ENCODE measurements at regions not wholly inside any gene's neighbourhood (a gene's known extent, or its start where the extent isn't known, plus 50 kb on each side); places are given as distances from the start of the nearest gene placed in this dataset.

DNA sequence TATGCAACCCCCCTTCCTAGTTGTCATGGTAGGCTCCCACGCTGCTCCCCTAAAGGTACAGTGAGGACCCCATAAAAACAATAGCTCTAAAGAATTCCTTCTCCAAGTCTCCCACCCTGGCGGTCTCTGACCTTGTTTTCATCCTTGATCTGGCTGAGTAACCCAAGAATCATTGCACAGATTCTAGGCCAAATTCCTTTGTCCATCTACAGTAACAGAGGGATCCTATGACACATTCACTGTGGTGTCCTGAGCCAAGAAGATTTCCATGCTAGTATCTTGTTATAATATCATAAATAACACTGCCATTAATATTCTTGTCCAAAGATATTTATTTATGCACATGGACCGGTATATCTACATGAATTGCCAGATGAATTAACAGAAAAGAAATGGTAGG is 240.2 kb downstream of the CYP26B1 start:
- DNase-seq, result no peak

GRCh38 chr2:71906357-71906973 is 241.2 kb downstream of the CYP26B1 start:
- DNase-seq, result no peak

- no peak for DNase-seq
These were observed 242.5 kb downstream of the CYP26B1 start for GRCh38 chr2:71905205-71905604.

DNA sequence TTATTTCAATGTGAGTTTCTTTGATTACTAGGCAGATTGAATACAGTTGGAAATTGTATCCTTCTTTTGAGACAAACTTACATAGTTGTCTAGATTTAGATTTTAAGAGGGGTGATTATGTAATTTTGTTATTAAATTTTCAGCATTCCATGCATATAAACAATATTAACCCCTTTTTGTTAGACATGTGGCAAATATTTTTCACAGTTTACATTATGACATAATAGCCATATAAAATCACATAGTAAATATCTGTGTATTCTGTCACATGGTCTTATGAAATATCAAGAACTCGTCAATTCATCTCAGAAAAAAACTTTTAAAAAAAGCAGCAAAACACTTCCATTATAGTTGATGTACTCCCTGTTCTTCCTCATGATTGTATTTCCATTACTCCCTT is 243.8 kb downstream of the CYP26B1 start:
- DNase-seq, result no peak

GRCh38 chr2:71901466-71901865 is 246.2 kb downstream of the CYP26B1 start:
- no peak for DNase-seq

DNA sequence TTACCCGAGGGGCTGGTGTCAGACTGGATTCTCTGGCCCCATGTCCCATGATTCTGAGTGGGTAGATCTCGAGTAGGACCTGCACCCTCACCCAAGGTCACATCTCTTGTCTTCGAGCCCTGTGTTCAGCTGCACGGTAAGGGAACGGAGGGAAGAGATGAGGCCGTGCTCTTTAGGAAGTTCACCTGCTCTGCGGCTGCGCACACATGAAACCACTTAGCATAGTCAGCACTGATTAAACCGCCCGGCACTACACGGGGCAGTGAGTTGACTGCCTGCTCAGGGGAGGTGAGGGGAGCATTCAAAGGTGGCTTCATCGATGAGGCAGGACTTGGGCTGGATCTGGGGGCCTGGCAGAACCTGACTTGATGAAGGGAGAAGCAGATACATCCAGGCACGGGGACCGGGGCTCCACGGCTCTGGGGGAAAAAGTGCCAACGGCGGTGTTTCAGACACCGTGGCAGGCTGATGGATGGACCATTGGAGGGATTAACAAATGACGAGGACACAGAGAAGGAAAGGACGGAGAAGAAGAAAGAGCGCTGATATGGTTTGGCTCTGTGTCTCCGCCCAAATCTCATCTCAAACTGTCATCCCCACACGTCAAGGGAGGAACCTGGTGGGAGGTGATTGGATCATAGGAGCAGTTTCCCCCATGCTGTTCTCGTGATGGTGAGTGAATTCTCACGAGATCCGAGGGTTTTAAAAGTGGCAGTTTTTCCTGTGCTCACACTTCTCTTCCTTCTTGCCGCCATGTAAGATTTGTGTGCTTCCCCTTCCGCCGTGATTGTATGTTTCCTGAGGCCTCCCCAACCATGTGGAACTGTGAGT is 248.6 kb downstream of the CYP26B1 start:
- DNase-seq, result no peak

DNA sequence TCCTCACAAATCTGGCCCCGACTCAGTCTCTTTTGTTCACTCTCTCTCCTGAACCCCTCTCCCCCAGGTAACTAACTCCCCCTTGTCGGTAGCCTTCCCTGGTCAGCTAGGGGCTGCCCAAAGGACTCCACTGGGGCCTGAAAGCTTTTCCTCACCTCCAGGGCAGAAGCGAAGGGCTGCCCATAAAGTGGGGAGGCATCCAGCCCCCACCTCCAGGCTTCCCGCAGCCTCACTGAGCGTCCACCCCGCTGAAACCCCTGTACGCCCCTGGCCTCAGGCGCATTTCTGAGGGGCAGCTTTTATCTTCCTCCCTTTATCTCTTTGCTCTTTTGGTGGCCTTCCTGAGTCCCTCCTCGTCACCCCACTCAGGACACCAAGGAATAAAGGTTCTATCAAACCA is 249.3 kb downstream of the CYP26B1 start:
- DNase-seq, result no peak

DNA sequence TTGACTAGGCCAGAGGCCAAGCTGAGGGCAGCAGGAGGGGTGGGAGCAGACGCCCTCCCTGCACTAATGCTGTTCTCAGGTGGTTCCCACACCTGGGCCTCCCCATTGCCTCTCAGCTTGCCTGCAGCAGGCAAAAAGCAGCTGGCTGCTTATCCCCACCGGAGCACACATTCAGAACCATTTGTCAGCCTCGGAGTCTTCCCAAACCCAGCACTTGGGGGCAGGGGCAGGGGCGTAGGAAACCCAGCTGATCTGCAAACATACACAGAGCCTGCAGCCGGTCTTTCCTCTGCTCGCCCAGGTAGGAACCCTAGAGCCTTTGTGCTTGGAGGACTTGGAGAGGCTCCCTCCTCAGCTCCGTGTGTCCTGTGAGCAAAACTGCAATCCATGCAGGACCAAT is 249.8 kb downstream of the CYP26B1 start:
- DNase-seq, result no peak

DNA sequence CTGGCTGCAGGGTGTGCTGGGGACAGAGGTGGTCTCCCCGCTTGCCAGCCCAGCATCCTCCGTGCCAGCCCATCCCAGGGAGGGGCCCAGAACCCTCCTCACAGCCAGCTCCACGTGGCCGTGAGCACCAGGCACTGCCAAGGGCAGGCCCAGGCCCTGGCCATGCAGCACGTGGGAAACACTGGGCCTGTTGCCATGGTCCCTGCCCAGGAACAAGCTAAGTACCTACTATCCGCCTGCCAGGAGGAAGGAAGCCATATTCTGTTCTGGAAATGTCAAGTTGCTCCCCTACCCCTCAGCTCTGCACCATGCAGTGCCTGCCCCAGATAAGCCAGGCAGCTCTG is 250.6 kb downstream of the CYP26B1 start:
- no peak for DNase-seq

- no peak for DNase-seq
These were observed 251.1 kb downstream of the CYP26B1 start for GRCh38 chr2:71896385-71897136.

DNA sequence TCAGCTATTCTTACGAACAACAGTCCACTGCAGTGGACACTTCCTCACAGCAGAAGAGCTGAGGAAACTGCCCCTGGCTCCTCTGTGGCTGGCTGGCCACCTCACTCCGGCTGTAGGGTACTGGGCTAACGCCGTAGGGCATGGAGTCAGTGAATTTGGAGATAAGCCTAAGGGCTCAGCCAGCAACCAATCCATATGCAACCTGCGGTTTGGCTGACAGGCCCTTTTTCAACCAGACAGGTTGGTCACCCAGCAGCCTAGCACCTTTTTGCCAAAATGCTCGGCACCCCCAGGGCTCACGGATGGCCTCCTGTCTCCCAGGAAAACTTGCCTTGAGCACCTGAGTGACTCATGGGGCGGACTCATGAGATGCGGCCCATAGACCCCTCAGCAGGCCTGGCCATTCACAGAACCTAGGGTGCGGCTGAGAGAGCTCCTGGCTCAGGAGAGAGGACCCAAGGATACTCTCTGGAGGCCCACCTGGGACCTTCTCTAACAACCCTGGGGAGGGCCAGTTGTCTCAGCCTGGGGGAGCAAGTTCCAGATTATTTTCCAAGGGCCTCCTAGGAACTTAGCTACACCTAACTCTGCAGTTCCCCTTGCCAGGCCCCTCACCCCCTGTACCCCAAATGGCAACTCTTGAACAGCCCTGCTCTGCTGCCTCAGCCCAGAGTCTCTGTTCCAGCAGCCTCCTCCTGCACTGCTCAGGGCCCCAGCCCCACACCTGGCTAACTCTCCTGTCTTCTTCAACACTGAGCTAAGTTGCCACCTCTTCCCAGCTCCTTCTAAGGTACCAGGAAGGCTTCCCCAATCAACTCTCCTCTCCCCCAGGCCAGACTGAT is 252.1 kb downstream of the CYP26B1 start:
- no peak for DNase-seq

GRCh38 chr2:71894261-71894660 is 253.4 kb downstream of the CYP26B1 start:
- no peak for DNase-seq

- no peak for DNase-seq
These were observed 254.0 kb downstream of the CYP26B1 start for GRCh38 chr2:71893646-71894045.

- no peak for DNase-seq
These were observed 254.8 kb downstream of the CYP26B1 start for GRCh38 chr2:71892896-71893295.

DNA sequence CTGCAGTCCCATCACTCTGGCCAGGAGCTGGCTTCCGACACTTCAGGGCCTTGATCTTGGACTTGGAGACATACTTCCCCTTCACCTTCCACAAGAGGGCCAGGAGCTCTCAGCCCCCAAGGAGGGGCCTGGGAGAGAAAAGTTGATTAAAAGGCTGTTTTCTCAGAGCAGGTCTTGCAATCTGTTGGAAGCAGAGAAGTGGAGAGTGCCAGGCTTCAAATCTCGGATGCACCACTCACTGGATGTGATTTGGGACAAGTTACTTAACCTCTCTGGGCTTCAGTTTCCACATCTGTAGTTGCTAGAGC is 255.3 kb downstream of the CYP26B1 start:
- DNase-seq, result no peak

GRCh38 chr2:71891719-71892422 is 255.8 kb downstream of the CYP26B1 start:
- DNase-seq, result no peak

GRCh38 chr2:71891155-71891554 is 256.5 kb downstream of the CYP26B1 start:
- DNase-seq, result no peak

DNA sequence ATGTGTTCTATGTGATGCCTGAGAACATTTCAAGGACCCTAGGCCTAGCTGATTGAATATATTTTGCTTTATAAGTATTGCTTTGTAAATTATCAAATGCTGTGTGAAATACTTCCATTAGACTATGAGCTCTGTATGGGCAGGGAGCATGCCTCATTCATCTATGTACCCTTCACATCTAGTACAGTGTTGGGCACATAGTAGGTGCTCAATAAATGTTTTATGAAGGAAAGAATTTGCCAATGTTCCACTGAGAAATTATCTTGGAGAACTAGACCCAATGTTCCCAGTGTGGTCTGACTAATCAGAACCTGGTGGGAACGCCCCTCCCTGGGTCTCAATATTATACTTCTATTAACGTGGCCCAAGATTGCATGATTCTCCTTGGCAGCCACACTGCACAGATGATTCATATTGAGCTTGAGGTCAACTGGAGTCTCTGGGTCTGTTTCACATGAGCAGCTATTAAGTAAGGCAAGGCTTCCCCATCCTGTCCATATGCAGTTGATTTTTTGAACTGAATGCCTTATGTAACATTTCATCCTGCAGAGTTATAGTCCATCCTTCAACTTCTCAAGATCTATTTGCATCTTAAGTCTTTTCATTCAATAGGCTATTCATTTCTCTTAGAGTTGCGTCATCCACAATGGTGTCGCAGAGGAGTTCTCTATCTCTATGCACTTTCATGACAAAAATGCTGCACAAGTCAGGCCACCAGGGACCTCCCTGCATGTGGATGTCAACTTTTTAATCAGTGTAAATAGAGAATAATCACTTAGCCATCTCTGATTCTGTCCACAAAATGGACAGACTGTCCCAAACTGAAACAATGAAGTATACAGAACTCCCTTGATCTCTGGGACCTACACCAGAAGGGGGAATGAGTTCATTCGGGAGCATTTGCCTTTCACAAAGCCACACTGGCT is 257.6 kb downstream of the CYP26B1 start:
- DNase-seq, result no peak

- no peak for DNase-seq
These were observed 258.8 kb downstream of the CYP26B1 start for GRCh38 chr2:71888751-71889445.

DNA sequence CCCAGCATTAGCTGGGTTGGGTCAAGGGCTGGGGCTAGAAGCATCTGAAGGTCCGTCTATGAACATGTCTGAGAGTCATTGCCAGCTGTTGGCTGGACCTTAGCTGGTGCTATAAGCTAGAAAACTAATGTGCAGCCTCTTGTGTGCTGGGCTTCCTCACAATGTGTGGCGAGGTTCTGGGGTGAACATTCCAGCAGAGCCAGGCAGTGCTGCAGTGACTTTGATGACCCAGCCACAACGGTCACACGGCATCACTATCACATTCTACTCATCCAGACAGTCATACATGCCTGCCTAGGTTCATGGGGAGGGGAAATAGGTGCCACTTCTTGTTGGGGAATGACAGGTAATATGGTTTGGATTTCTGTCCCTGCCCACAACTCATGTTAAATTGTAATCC is 260.5 kb downstream of the CYP26B1 start:
- no peak for DNase-seq

DNA sequence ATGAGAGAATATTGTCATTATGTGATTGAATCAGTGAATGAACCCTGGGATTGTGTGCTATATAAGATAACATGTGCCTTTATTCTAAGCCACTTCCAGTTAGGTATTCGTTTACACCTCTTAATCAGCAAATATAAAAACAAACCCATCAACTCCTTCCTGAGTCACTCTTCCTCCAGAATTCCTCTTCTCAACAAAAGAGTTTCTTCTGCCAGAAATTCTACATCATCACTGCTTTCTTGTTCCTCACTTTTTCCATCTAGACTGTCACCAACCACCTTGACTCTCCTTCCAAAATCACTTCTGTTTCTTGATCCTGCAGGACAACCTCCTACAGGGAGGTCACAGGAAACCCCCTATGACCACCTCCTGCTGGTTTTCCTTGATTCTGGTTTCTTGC is 261.4 kb downstream of the CYP26B1 start:
- no peak for DNase-seq

Data from CD4-positive, alpha-beta T cell treated with Interleukin-17A for 1 hour (primary cell).